HFF-Myc (cell line): ENCODE measurements at regions not wholly inside any gene's neighbourhood (a gene's known extent, or its start where the extent isn't known, plus 50 kb on each side); places are given as distances from the start of the nearest gene placed in this dataset.

Experiments
- DNase-seq: peaks from one replicate; pipeline ENCODE4 v3.0.0-alpha.2; 2011; ENCODE audit warnings: low read depth; ENCODE audit errors: extremely low read depth
- H3K4me3 ChIP-seq: replicated peaks from 2 replicates; pipeline ENCODE4 v1.5.1; 2011; ENCODE audit warnings: low read depth, mild to moderate bottlenecking, control low read depth, low read length
- CTCF ChIP-seq: IDR thresholded peaks from 2 replicates; pipeline ENCODE4 v1.5.1; 2012; ENCODE audit warnings: mild to moderate bottlenecking, low read depth, low read length, control low read depth; ENCODE audit errors: missing control alignments

- DNase-seq, result no peak
- no peak for TF ChIP-seq CTCF
- no peak overlapping the region for H3K4me3 ChIP-seq
These were observed 63.4 kb upstream of the ANK3 start for GRCh38 chr10:60453036-60453435.

GRCh38 chr10:60450291-60450690 is 60.6 kb upstream of the ANK3 start:
- TF ChIP-seq CTCF, result no peak
- no peak overlapping the region for H3K4me3 ChIP-seq
- no peak for DNase-seq

- DNase-seq, result no peak
- no peak overlapping the region for H3K4me3 ChIP-seq
- TF ChIP-seq CTCF, result no peak
These were observed 58.6 kb upstream of the ANK3 start for GRCh38 chr10:60448246-60448645.

- no peak for DNase-seq
- no peak overlapping the region for H3K4me3 ChIP-seq
- no peak for TF ChIP-seq CTCF
These were observed 57.2 kb upstream of the ANK3 start for GRCh38 chr10:60446851-60447250.

GRCh38 chr10:60446070-60446833 is 56.6 kb upstream of the ANK3 start:
- no peak overlapping the region for H3K4me3 ChIP-seq
- no peak for DNase-seq
- no peak for TF ChIP-seq CTCF

GRCh38 chr10:60444494-60445064 is 54.9 kb upstream of the ANK3 start:
- DNase-seq, result no peak
- no peak overlapping the region for H3K4me3 ChIP-seq
- peak; percentile 32 for TF ChIP-seq CTCF
